SK-N-SH (cell line): ENCODE measurements at regions not wholly inside any gene's neighbourhood (a gene's known extent, or its start where the extent isn't known, plus 50 kb on each side); places are given as distances from the start of the nearest gene placed in this dataset.

Experiments used
- CTCF ChIA-PET: fragments of 300-600, 350-600 bp; formaldehyde crosslinking; extraction: SDS; loops from one replicate; lab custom pipeline; 2021; lab: Yijun Ruan, JAX
- POLR2A ChIA-PET: fragments of 350-600 bp; sonication (Branson Sonifier 250); formaldehyde crosslinking; extraction: SDS; loops from one replicate; lab custom pipeline; 2020; ENCODE audit warnings: antibody characterized with exemption, inconsistent platforms; lab: Yijun Ruan, JAX
- DNase-seq: peaks from one replicate; pipeline ENCODE4 v3.0.0; 2012
- H2AFZ ChIP-seq: fragments of 200-600 bp; sonication (generic); 2 replicates; pipeline ENCODE4 v1.8.1; 2016; ENCODE audit warnings: antibody characterized with exemption, mild to moderate bottlenecking, low read depth
- H3F3A ChIP-seq: fragments of 200-600 bp; sonication (generic); replicated peaks from 2 replicates; pipeline ENCODE3; 2016; ENCODE audit warnings: antibody characterized with exemption, mild to moderate bottlenecking; ENCODE audit not compliant: insufficient read depth
- H3K27ac ChIP-seq, 2 experiments: fragments of 200-500 bp in 1 of 2; fragments of 200-600 bp in 1 of 2; sonication (Bioruptor generic) in 1 of 2; sonication (generic), shearing (Covaris generic) in 1 of 2; 2 replicates each; pipeline versions ENCODE4 v1.5.1 to v1.6.1; 2014 to 2016; ENCODE audit warnings: low read depth in 2 of 2, inconsistent platforms in 1 of 2, low read length in 1 of 2, mild to moderate bottlenecking in 1 of 2, mixed read lengths in 1 of 2
- H3K27me3 ChIP-seq: fragments of 200-600 bp; sonication (generic), shearing (Covaris generic); 2 replicates; pipeline ENCODE4 v1.6.1; 2016; ENCODE audit warnings: mixed run types; ENCODE audit not compliant: insufficient read depth
- H3K36me3 ChIP-seq, 2 experiments: fragments of 200-500 bp in 1 of 2; fragments of 200-600 bp in 1 of 2; sonication (Bioruptor generic) in 1 of 2; sonication (generic) in 1 of 2; replicated peaks in 1 of 2; 2 replicates each; pipeline versions ENCODE3 to v1.5.1; 2014 to 2016; ENCODE audit warnings: low read length in 1 of 2, mild to moderate bottlenecking in 1 of 2; ENCODE audit not compliant: insufficient read depth in 2 of 2, control insufficient read depth in 1 of 2
- H3K4me1 ChIP-seq, 2 experiments: fragments of 200-500 bp in 1 of 2; fragments of 200-600 bp in 1 of 2; sonication (Bioruptor generic) in 1 of 2; sonication (generic), shearing (Covaris generic) in 1 of 2; 2 replicates each; pipeline versions ENCODE4 v1.5.1 to v1.6.1; 2014 to 2016; ENCODE audit warnings: low read depth in 1 of 2, low read length in 1 of 2, mixed run types in 1 of 2; ENCODE audit not compliant: insufficient read depth in 2 of 2, control insufficient read depth in 1 of 2
- H3K4me2 ChIP-seq: fragments of 200-600 bp; sonication (generic), shearing (Covaris generic); 2 replicates; pipeline ENCODE4 v1.6.1; 2017; ENCODE audit warnings: mixed run types
- H3K4me3 ChIP-seq, 2 experiments: fragments of 200-500 bp in 1 of 2; fragments of 200-600 bp in 1 of 2; sonication (Bioruptor generic) in 1 of 2; sonication (generic), shearing (Covaris generic) in 1 of 2; 2 replicates each; pipeline versions ENCODE4 v1.5.1 to v1.8.1; 2014 to 2016; ENCODE audit warnings: low read depth in 2 of 2, inconsistent platforms in 1 of 2, low read length in 1 of 2, mild to moderate bottlenecking in 1 of 2, mixed read lengths in 1 of 2, moderate library complexity in 1 of 2
- H3K79me2 ChIP-seq: fragments of 200-600 bp; sonication (generic); 2 replicates; pipeline ENCODE4 v1.8.1; 2017; ENCODE audit warnings: mild to moderate bottlenecking; ENCODE audit not compliant: insufficient read depth
- H3K9ac ChIP-seq: fragments of 200-600 bp; sonication (generic); 2 replicates; pipeline ENCODE4 v1.6.1; 2017; ENCODE audit warnings: mixed run types
- H3K9me2 ChIP-seq: fragments of 200-600 bp; sonication (generic); 2 replicates; pipeline ENCODE4 v1.6.1; 2017; ENCODE audit warnings: mixed run types
- H3K9me3 ChIP-seq: fragments of 200-600 bp; sonication (generic); 2 replicates; pipeline ENCODE4 v1.6.1; 2017; ENCODE audit warnings: mixed run types, mild to moderate bottlenecking, moderate library complexity
- H4K20me1 ChIP-seq: fragments of 200-600 bp; sonication (generic); 2 replicates; pipeline ENCODE4 v1.6.1; 2017; ENCODE audit warnings: mild to moderate bottlenecking, mixed run types; ENCODE audit not compliant: insufficient read depth
- CTCF ChIP-seq: fragments of 200-600 bp; sonication (generic); IDR thresholded peaks from 2 replicates; pipeline ENCODE4 v1.6.1; 2017; ENCODE audit warnings: antibody characterized with exemption, mild to moderate bottlenecking, moderate library complexity
- ELF1 ChIP-seq: IDR thresholded peaks from 2 replicates; pipeline ENCODE4 v1.4.0; 2012
- EZH2phosphoT487 ChIP-seq: fragments of 200-600 bp; sonication (generic); IDR thresholded peaks from 2 replicates; pipeline ENCODE4 v1.6.1; 2017; ENCODE audit warnings: low read depth, mixed run types, mild to moderate bottlenecking, antibody characterized with exemption, moderate library complexity, borderline replicate concordance
- FOSL2 ChIP-seq: IDR thresholded peaks from 2 replicates; pipeline ENCODE4 v1.4.0; 2012; ENCODE audit warnings: low read depth, mild to moderate bottlenecking, moderate library complexity, borderline replicate concordance
- FOXJ3 ChIP-seq: sonication (generic); formaldehyde crosslinking; IDR thresholded peaks from 2 replicates; pipeline ENCODE4 v1.5.1; 2020; ENCODE audit warnings: mild to moderate bottlenecking, missing genetic modification reagents
- JUND ChIP-seq: IDR thresholded peaks from 2 replicates; pipeline ENCODE4 v1.4.0; 2012
- MAX ChIP-seq: IDR thresholded peaks from 2 replicates; pipeline ENCODE4 v1.4.0; 2012; ENCODE audit warnings: low read depth
- MEF2A ChIP-seq: IDR thresholded peaks from 2 replicates; pipeline ENCODE4 v1.4.0; 2012; ENCODE audit warnings: low read depth, borderline replicate concordance
- MXI1 ChIP-seq: IDR thresholded peaks from 2 replicates; pipeline ENCODE4 v1.6.1; 2012; ENCODE audit warnings: mild to moderate bottlenecking, low read depth, low read length, improper control_type of control experiment
- NRF1 ChIP-seq: IDR thresholded peaks from 2 replicates; pipeline ENCODE4 v1.6.1; 2012; ENCODE audit warnings: low read depth, mild to moderate bottlenecking, low read length
- PBX3 ChIP-seq: IDR thresholded peaks from 2 replicates; pipeline ENCODE4; 2012
- RAD21 ChIP-seq: IDR thresholded peaks from 2 replicates; pipeline ENCODE4 v1.6.1; 2012; ENCODE audit warnings: mild to moderate bottlenecking, low read length
- TAF1 ChIP-seq: IDR thresholded peaks from 2 replicates; pipeline ENCODE4 v1.6.1; 2012; ENCODE audit warnings: low read depth, mild to moderate bottlenecking, low read length, moderate library complexity, borderline replicate concordance
- TCF12 ChIP-seq: IDR thresholded peaks from 2 replicates; pipeline ENCODE4 v1.4.0; 2012
- TEAD4 ChIP-seq: IDR thresholded peaks from 2 replicates; pipeline ENCODE4 v1.4.0; 2012; ENCODE audit warnings: mild to moderate bottlenecking, borderline replicate concordance; ENCODE audit not compliant: insufficient read depth
- USF1 ChIP-seq: IDR thresholded peaks from 2 replicates; pipeline ENCODE4 v1.4.0; 2012; ENCODE audit warnings: low read depth, borderline replicate concordance
- USF2 ChIP-seq: fragments of 150-350 bp; IDR thresholded peaks from 2 replicates; pipeline ENCODE4 v1.6.1; 2017; ENCODE audit warnings: antibody characterized with exemption, low read length, low read depth, borderline replicate concordance
- YY1 ChIP-seq: IDR thresholded peaks from 2 replicates; pipeline ENCODE4 v1.4.0; 2012; ENCODE audit warnings: low read depth, mild to moderate bottlenecking
- ZBTB33 ChIP-seq: IDR thresholded peaks from 2 replicates; pipeline ENCODE4 v1.4.0; 2012; ENCODE audit warnings: low read depth, borderline replicate concordance
- WGBS: methylation state at CpG from one replicate; pipeline ENCODE4 v1.1.6; 2017; ENCODE audit warnings: low lambda C conversion rate; 5-methylcytosine and 5-hydroxymethylcytosine counted together

GRCh38 chr2:3913166-3913565, 209.8 kb downstream of the DCDC2C start (continued):
- no peak for TF ChIP-seq NRF1
- no peak for TF ChIP-seq MAX
- TF ChIP-seq FOSL2: no peak
- no peak for TF ChIP-seq EZH2phosphoT487
- no peak for TF ChIP-seq JUND
- TF ChIP-seq TAF1: no peak
- no peak for TF ChIP-seq ZBTB33
- TF ChIP-seq TCF12: no peak
- no peak for TF ChIP-seq USF2
- TF ChIP-seq, all 33 proteins: peak for 0

- Histone ChIP-seq H3K9me2 (no peaks in the 10 kb centered on the region), H2AFZ (no peak overlapping the region), H3K27ac (no peak overlapping the region), H3K27me3 (no peaks in the 10 kb centered on the region), H3K4me1 (no peaks in the 10 kb centered on the region), H3K4me2 (no peak overlapping the region), H3K36me3 (no peaks in the 10 kb centered on the region), H3K4me3 (no peak overlapping the region), H3K9me3 (no peaks in the 10 kb centered on the region; the same call in 1 of the 2 replicates), H3F3A (no peaks in the 10 kb centered on the region), H3K79me2 (no peaks in the 10 kb centered on the region), H3K9ac (no peak overlapping the region), H4K20me1 (no peaks in the 10 kb centered on the region)
- no peak for TF ChIP-seq MEF2A
- POLR2A ChIA-PET: no interaction called here
- no peak for DNase-seq
- WGBS: 31% methylated on average over 3 of the region's 3 CpGs
- CTCF ChIA-PET: interaction anchor here (1.9 kb wide), 1 partner anchor 11 kb away, joined by 5 read pairs; no protein-coding TSS in a partner anchor
Measured at GRCh38 chr2:3914241-3914640, 210.9 kb downstream of the DCDC2C start.

- Histone ChIP-seq H3K9me3 (no peaks in the 10 kb centered on the region), H3K27me3 (no peaks in the 10 kb centered on the region), H3K4me1 (no peaks in the 10 kb centered on the region), H3K36me3 (no peaks in the 10 kb centered on the region), H4K20me1 (no peaks in the 10 kb centered on the region), H3K27ac (no peak overlapping the region), H3K9me2 (no peaks in the 10 kb centered on the region), H3K79me2 (no peaks in the 10 kb centered on the region), H3F3A (no peaks in the 10 kb centered on the region), H3K4me3 (no peak overlapping the region), H3K4me2 (no peak overlapping the region), H2AFZ (no peak overlapping the region), H3K9ac (no peak overlapping the region)
- ChIA-PET CTCF (no interaction called here), POLR2A (no interaction called here)
- no peak for DNase-seq
- 26% methylated on average over 5 of the region's 5 CpGs for WGBS
- no peak for TF ChIP-seq TEAD4
- no peak for TF ChIP-seq FOSL2
- no peak for TF ChIP-seq ELF1
- no peak for TF ChIP-seq PBX3
- TF ChIP-seq USF1: no peak
- TF ChIP-seq RAD21: no peak
- TF ChIP-seq YY1: no peak
- TF ChIP-seq MXI1: no peak
- TF ChIP-seq USF2: no peak
- TF ChIP-seq TAF1: no peak
- TF ChIP-seq CTCF: no peak
- TF ChIP-seq FOXJ3 (CRISPR knock-in tag): no peak
Measured at GRCh38 chr2:3927031-3927430, 223.7 kb downstream of the DCDC2C start.
